ENCODE measurements at regions not wholly inside any gene's neighbourhood (a gene's known extent, or its start where the extent isn't known, plus 50 kb on each side); places are given as distances from the start of the nearest gene placed in this dataset.

DNA sequence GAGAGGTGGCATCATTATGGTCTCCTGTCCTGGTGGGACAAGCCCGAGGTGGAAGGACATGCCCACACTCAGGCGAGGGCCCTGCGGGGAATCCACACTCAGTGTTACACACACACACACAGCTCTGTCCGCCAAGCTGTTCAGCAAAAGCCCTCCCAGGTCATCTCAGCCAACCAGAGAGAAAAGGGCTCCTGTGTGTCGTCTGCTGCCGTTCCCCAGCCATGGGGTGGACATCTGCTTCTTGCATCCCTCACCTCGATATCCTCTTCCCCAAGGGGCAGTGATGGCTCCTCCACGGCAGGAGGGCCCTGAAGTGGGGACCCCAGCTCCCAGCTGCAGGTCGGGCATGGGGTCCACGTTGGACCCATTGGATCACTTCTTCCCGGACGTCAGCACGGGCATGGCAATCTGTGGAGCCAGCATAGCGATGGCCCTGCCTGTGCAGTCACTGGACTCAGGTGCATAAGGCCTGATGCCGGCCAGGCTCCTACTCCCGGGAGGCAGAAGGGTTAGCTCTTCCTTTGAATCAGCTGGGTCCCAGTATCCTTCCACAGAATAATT, 290.1 kb downstream of the C16orf95 start:
- intact Hi-C loops (cut with DNase I) = no loop called here
- 88 to 89% (median 89%) methylated on average over 16 of the region's 16 CpGs for WGBS, 3 donors
- no peak overlapping the region for H3K4me3 ChIP-seq
- H3K9me3 ChIP-seq = no peaks in the 10 kb centered on the region
- no peak for DNase-seq
- no peaks in the 10 kb centered on the region for H3K4me1 ChIP-seq (ENCODE audit: insufficient read depth)
- no peak for TF ChIP-seq POLR2A (IDR thresholded peaks at IDR 0.05)
- TF ChIP-seq EP300 (IDR thresholded peaks at IDR 0.05) = no peak
- TF ChIP-seq, protein P1, sequence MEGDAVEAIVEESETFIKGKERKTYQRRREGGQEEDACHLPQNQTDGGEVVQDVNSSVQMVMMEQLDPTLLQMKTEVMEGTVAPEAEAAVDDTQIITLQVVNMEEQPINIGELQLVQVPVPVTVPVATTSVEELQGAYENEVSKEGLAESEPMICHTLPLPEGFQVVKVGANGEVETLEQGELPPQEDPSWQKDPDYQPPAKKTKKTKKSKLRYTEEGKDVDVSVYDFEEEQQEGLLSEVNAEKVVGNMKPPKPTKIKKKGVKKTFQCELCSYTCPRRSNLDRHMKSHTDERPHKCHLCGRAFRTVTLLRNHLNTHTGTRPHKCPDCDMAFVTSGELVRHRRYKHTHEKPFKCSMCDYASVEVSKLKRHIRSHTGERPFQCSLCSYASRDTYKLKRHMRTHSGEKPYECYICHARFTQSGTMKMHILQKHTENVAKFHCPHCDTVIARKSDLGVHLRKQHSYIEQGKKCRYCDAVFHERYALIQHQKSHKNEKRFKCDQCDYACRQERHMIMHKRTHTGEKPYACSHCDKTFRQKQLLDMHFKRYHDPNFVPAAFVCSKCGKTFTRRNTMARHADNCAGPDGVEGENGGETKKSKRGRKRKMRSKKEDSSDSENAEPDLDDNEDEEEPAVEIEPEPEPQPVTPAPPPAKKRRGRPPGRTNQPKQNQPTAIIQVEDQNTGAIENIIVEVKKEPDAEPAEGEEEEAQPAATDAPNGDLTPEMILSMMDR (IDR thresholded peaks at IDR 0.05) = no peak
- no peaks in the 10 kb centered on the region for H3K36me3 ChIP-seq
- no peak overlapping the region for H3K27ac ChIP-seq
- no peaks in the 10 kb centered on the region for H3K27me3 ChIP-seq

DNA sequence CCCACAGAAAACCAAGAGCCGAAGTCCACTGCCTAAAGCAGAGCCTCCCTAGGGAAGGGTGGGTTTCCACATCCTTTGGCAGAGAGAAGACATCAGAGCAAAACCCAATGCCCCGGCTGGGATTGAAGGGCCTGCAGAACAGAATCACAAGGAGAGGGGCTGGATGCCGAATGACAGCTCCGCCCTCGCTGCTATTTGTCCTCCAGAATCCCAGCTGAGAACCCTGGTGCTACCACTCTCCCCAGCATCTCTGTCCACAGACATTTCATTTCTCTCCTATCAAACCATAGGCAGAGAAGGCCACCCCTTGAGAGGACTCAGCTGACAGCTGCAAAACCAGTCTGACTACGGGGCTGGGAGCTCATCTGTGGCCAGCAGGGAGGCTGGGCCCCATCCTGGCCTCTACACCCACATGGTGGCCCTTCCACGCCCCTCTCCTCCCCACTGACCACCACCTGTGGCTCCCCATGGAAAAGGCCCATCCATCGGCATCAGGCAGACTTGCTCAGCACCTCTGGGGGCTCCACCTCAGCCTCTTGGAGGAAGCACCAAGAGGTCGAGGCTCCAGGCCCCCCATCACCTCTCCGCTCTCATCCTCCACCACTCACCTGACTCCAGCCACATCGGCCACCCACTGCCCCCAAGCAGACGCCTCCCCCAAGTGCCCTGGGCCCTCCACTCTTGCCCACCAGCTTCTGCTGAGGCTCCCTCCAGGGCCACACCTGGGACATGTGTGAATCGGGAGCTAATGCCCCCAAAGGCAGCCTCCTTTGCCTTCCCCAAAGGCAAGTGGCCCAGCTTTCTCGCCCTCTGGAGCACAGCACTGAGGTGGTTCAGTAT, 288.5 kb downstream of the C16orf95 start:
- H3K4me3 ChIP-seq = no peak overlapping the region
- H3K27me3 ChIP-seq = no peaks in the 10 kb centered on the region
- TF ChIP-seq, protein P1 (IDR thresholded peaks at IDR 0.05) = no peak
- TF ChIP-seq EP300 (IDR thresholded peaks at IDR 0.05) = no peak
- no peak overlapping the region for H3K27ac ChIP-seq
- 89 to 96% (median 94%) methylated on average over 14 of the region's 14 CpGs for WGBS, 3 donors
- H3K9me3 ChIP-seq = no peaks in the 10 kb centered on the region
- peaks cover 3% of the 10 kb centered on the region for H3K4me1 ChIP-seq (ENCODE audit: insufficient read depth)
- intact Hi-C loops (cut with DNase I) = loop anchor here in 1 of 4 donors (1.0 kb wide), 1 partner anchor 261 kb away; no protein-coding TSS in a partner anchor
- no peak for DNase-seq
- H3K36me3 ChIP-seq = no peaks in the 10 kb centered on the region

DNA sequence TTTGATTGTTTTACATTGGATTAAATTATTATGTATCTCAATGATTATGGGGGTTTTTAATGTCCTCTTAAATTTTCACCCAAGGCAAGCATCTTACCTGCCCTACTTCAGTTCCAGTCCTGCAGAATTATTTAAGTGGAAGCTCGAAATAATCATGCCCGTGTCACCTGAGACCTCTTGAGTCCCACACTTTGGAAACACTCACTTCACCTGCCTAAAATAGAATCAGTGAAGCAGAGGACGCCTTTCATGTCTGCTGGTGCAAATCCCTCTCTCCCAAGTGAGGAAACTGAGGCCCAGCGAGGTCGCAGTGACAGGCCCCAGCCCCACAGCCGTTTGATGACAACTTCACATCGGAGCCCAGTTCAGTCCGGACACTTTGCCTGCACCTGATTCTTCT, 284.6 kb downstream of the C16orf95 start:
- intact Hi-C loops (cut with DNase I) = no loop called here
- TF ChIP-seq POLR2A (IDR thresholded peaks at IDR 0.05) (no peak), EP300 (IDR thresholded peaks at IDR 0.05) (no peak)
- TF ChIP-seq, protein P1 (IDR thresholded peaks at IDR 0.05) = no peak
- Histone ChIP-seq H3K36me3 (no peaks in the 10 kb centered on the region), H3K27me3 (no peaks in the 10 kb centered on the region), H3K27ac (no peak overlapping the region), H3K4me1 (ENCODE audit: insufficient read depth) (peaks cover 5% of the 10 kb centered on the region), H3K4me3 (no peak overlapping the region), H3K9me3 (no peaks in the 10 kb centered on the region)
- no peak for DNase-seq
- WGBS, 3 donors = 63 to 89% (median 82%) methylated on average over 8 of the region's 8 CpGs

DNA sequence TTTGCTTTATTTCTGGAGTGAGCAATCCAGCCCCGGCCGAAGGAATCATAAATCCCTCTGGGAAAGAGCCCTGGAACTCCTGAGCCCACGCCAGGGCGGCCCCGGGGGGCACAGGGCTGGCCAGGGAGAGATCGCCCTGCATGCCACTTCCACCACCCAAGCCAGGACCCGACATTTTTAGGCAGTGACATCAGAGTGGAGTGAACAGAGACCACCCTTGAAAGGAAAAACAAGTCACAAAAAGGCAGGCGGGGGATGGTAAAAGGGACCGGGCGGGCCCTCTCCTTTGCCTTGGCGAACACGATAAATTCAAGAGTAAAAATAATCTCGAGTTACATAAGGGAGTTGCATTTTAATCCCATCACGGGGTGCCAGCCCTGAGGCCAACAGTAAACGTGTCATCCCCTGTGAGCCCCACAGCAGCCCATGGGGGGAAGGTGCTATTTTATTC, 284.1 kb downstream of the C16orf95 start:
- no peak for TF ChIP-seq POLR2A (IDR thresholded peaks at IDR 0.05)
- no peak for TF ChIP-seq EP300 (IDR thresholded peaks at IDR 0.05)
- TF ChIP-seq, protein P1 (IDR thresholded peaks at IDR 0.05) = no peak
- peaks cover 5% of the 10 kb centered on the region for H3K4me1 ChIP-seq (ENCODE audit: insufficient read depth)
- no peaks in the 10 kb centered on the region for H3K9me3 ChIP-seq
- no peaks in the 10 kb centered on the region for H3K36me3 ChIP-seq
- no peak for DNase-seq
- no peak overlapping the region for H3K27ac ChIP-seq
- 39 to 48% (median 47%) methylated on average over 15 of the region's 15 CpGs for WGBS, 3 donors
- H3K27me3 ChIP-seq = no peaks in the 10 kb centered on the region
- intact Hi-C loops (cut with DNase I) = no loop called here
- H3K4me3 ChIP-seq = no peak overlapping the region

All from ovary (tissue), 7 donors.